ENCODE measurements at regions not wholly inside any gene's neighbourhood (a gene's known extent, or its start where the extent isn't known, plus 50 kb on each side); places are given as distances from the start of the nearest gene placed in this dataset.
A peak's percentile ranks its signal among the peaks of the same experiment; 100 is the strongest.

- no peak overlapping the region for H3K4me3 ChIP-seq
- no peaks in the 10 kb centered on the region for H3K9me3 ChIP-seq
- intact Hi-C loops (cut with DNase I; ENCODE audit: low total_unique reads): no loop called here
- TF ChIP-seq POLR2A (IDR thresholded peaks at IDR 0.05) (no peak), CTCF (IDR thresholded peaks at IDR 0.05) (no peak)
- H3K27me3 ChIP-seq: no peaks in the 10 kb centered on the region
- no peak for DNase-seq
- H3K27ac ChIP-seq: peak overlapping the region in 1 of 2 donors; percentile 56
- no peaks in the 10 kb centered on the region for H3K36me3 ChIP-seq
- no peaks in the 10 kb centered on the region for H3K4me1 ChIP-seq
Measured at GRCh38 chr7:79590916-79591623, 137.6 kb upstream of the MAGI2 start.

- intact Hi-C loops (cut with DNase I; ENCODE audit: low total_unique reads): no loop called here
- Histone ChIP-seq H3K9me3 (no peaks in the 10 kb centered on the region), H3K4me3 (no peak overlapping the region), H3K27ac (peak overlapping the region in 1 of 2 donors; percentile 47), H3K36me3 (no peaks in the 10 kb centered on the region), H3K4me1 (no peaks in the 10 kb centered on the region), H3K27me3 (no peaks in the 10 kb centered on the region)
- DNase-seq: no peak
- TF ChIP-seq CTCF (IDR thresholded peaks at IDR 0.05): no peak
Measured at GRCh38 chr7:79590391-79590790, 136.9 kb upstream of the MAGI2 start.

GRCh38 chr7:79570903-79571302 is 117.4 kb upstream of the MAGI2 start:
- no peaks in the 10 kb centered on the region for H3K4me1 ChIP-seq
- DNase-seq: no peak
- no peak overlapping the region for H3K4me3 ChIP-seq
- intact Hi-C loops (cut with DNase I; ENCODE audit: low total_unique reads): no loop called here
- no peaks in the 10 kb centered on the region for H3K36me3 ChIP-seq
- H3K27ac ChIP-seq: no peak overlapping the region
- no peaks in the 10 kb centered on the region for H3K27me3 ChIP-seq
- H3K9me3 ChIP-seq: no peaks in the 10 kb centered on the region
- TF ChIP-seq POLR2A (IDR thresholded peaks at IDR 0.05) (no peak), CTCF (IDR thresholded peaks at IDR 0.05) (no peak)

- Histone ChIP-seq H3K27ac (no peak overlapping the region), H3K36me3 (no peaks in the 10 kb centered on the region), H3K4me1 (no peaks in the 10 kb centered on the region), H3K27me3 (no peaks in the 10 kb centered on the region), H3K9me3 (no peaks in the 10 kb centered on the region), H3K4me3 (no peak overlapping the region)
- DNase-seq: no peak
- TF ChIP-seq CTCF (IDR thresholded peaks at IDR 0.05): no peak
- no peak for TF ChIP-seq POLR2A (IDR thresholded peaks at IDR 0.05)
- intact Hi-C loops (cut with DNase I; ENCODE audit: low total_unique reads): no loop called here
Measured at GRCh38 chr7:79563821-79564522, 110.5 kb upstream of the MAGI2 start.

GRCh38 chr7:79555571-79555970 is 102.1 kb upstream of the MAGI2 start:
- Histone ChIP-seq H3K36me3 (no peaks in the 10 kb centered on the region), H3K27me3 (no peaks in the 10 kb centered on the region), H3K9me3 (no peaks in the 10 kb centered on the region), H3K4me1 (no peaks in the 10 kb centered on the region), H3K4me3 (no peak overlapping the region), H3K27ac (no peak overlapping the region)
- TF ChIP-seq POLR2A (IDR thresholded peaks at IDR 0.05) (no peak), CTCF (IDR thresholded peaks at IDR 0.05) (no peak)
- no peak for DNase-seq
- intact Hi-C loops (cut with DNase I; ENCODE audit: low total_unique reads): no loop called here

Measured in uterus (tissue), 3 donors.